Panc1 (cell line): ENCODE measurements at regions not wholly inside any gene's neighbourhood (a gene's known extent, or its start where the extent isn't known, plus 50 kb on each side); places are given as distances from the start of the nearest gene placed in this dataset.

Experiments
- CTCF ChIP-seq: fragments of 450-650 bp; IDR thresholded peaks from 2 replicates; pipeline ENCODE4 v1.5.1; 2017; ENCODE audit warnings: mild to moderate bottlenecking
- REST ChIP-seq, 2 experiments: IDR thresholded peaks; 2 replicates each; pipeline ENCODE4 v1.6.1; 2011 to 2012; ENCODE audit warnings: low read depth in 2 of 2, control low read depth in 1 of 2, low read length in 1 of 2, mild to moderate bottlenecking in 1 of 2, moderate library complexity in 1 of 2; ENCODE audit not compliant: insufficient read depth in 1 of 2
- SIN3A ChIP-seq: IDR thresholded peaks from 2 replicates; pipeline ENCODE4 v1.6.1; 2012; ENCODE audit warnings: low read depth, mild to moderate bottlenecking, low read length, moderate library complexity, borderline replicate concordance; ENCODE audit not compliant: insufficient read depth

GRCh38 chr6:67883500-67884366 is 751.3 kb upstream of the ADGRB3 start:
- TF ChIP-seq CTCF (no peak), REST (IDR thresholded peaks at IDR 0.05; ENCODE audit: insufficient read depth in 1 of 2, low read depth in 2 of 2, low read length in 1 of 2) (no peak), SIN3A (no peak)
